Hematopoietic multipotent progenitor cell treated with erythropoietin and hydrocortisone succinate and interleukin-3 and kit ligand, for 17 days (in vitro differentiated cells): ENCODE measurements at regions not wholly inside any gene's neighbourhood (a gene's known extent, or its start where the extent isn't known, plus 50 kb on each side); places are given as distances from the start of the nearest gene placed in this dataset.
"Not testable (repeated sequence)": the region's sequence is repeated elsewhere in the genome, so short reads cannot be mapped to it uniquely, and the experiment has no call there.

Experiments used
- DNase-seq: peaks from one replicate; pipeline ENCODE4 v3.0.0-alpha.2; 2015; ENCODE audit warnings: low spot score

GRCh38 chr14:89489761-89490437 is 72.9 kb upstream of the FOXN3 start:
- no peak for DNase-seq

GRCh38 chr14:89486961-89487360 is 69.9 kb upstream of the FOXN3 start:
- DNase-seq = no peak

GRCh38 chr14:89486505-89486904 is 69.5 kb upstream of the FOXN3 start:
- no peak for DNase-seq

GRCh38 chr14:89485264-89485663 is 68.2 kb upstream of the FOXN3 start:
- no peak for DNase-seq

- DNase-seq = no peak
Observed at GRCh38 chr14:89484051-89484844, 67.2 kb upstream of the FOXN3 start.

- no peak for DNase-seq
Observed at GRCh38 chr14:89481196-89481595, 64.2 kb upstream of the FOXN3 start.

- no peak for DNase-seq
Observed at GRCh38 chr14:89480278-89480677, 63.2 kb upstream of the FOXN3 start.

GRCh38 chr14:89479802-89480201 is 62.8 kb upstream of the FOXN3 start:
- no peak for DNase-seq

GRCh38 chr14:89477391-89477790 is 60.4 kb upstream of the FOXN3 start:
- no peak for DNase-seq

- DNase-seq = no peak
Observed at GRCh38 chr14:89476354-89476896, 59.4 kb upstream of the FOXN3 start.

GRCh38 chr14:89474464-89474863 is 57.4 kb upstream of the FOXN3 start:
- DNase-seq = no peak

- no peak for DNase-seq
Observed at GRCh38 chr14:89473989-89474388, 57.0 kb upstream of the FOXN3 start.

- DNase-seq = no peak
Observed at GRCh38 chr14:89473569-89473968, 56.5 kb upstream of the FOXN3 start.

GRCh38 chr14:89470401-89470800 is 53.4 kb upstream of the FOXN3 start:
- peak; percentile 12 for DNase-seq

- peak; percentile 43 for DNase-seq
Observed at GRCh38 chr14:89469210-89470198, 52.5 kb upstream of the FOXN3 start.

GRCh38 chr14:89468566-89468965 is 51.5 kb upstream of the FOXN3 start:
- no peak for DNase-seq

- not testable (repeated sequence) for DNase-seq
Observed at GRCh38 chr14:89468030-89468429, 51.0 kb upstream of the FOXN3 start.

- no peak for DNase-seq
Observed at GRCh38 chr14:89466944-89467343, 49.9 kb upstream of the FOXN3 start.
